Tongue (tissue), 1 donor: ENCODE measurements at regions not wholly inside any gene's neighbourhood (a gene's known extent, or its start where the extent isn't known, plus 50 kb on each side); places are given as distances from the start of the nearest gene placed in this dataset.

ENCODE experiments used
- DNase-seq: peaks from one replicate; pipeline ENCODE4 v3.0.0-alpha.2; 2015

DNA sequence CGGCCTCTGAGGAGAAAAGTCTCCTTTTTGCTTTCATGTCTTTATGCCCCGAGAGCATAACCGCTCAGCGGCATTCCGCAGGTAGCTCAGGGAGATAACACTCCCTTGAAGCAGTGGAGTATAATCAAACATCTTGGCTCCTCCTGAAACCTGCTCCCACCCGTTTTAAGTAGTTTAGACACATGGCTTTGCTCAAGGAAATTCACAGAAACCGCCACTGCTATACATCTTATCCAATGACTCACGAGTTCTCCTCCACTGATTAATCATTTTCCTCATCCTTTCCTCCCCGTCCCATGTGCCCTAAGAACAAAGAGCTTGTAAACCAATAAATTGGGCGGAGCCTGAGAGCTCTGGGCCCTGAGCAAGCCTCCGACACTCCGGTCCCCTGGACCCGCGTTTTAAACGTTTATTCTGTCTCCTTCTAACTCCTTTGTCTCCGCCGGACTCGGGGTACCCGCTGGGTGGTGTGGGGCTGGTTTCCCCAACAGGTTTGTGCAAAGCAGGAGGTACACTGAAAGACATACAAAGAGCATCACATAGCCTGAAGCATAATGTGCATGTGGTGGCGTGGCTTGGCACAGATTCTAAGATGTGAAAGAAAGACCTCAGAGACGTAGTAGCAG lies 401.2 kb downstream of the TLL1 start:
- DNase-seq = no peak

DNA sequence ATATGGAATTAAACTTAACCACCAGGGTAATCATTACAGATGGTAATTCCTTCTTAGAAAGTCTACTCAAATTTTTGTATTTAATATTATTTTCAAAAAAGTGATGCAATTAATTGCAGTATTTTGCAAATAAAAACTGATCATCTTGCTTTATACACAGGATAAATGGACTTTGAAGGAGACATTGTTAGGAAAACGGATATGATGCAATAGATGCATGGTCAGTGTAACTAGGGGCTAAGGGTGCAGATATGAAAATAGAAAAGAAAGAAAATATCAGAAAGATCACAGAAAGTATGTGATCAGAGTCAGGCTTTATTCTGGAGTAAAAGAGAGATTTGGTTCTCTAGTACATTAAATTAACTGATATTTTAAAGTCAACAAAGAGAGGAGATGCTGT lies 401.7 kb downstream of the TLL1 start:
- no peak for DNase-seq

DNA sequence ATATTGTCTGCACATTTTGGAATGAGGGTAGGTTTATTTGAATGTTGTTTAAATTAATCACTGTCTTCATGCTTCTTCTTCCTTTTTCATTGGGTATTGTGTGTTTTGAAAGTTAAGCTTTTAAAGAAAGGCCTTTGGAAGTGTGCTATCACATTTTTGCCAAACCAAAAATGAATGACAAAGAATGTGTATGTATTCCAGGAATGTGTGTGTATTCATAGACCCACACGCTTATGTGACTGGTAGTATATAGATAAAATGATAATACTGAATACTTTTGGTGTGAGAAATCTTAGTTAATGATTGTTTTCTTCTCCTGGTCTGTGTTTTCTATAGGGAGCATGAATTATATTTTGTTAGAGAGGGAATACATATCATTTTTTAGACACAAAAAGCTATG lies 404.4 kb downstream of the TLL1 start:
- no peak for DNase-seq

DNA sequence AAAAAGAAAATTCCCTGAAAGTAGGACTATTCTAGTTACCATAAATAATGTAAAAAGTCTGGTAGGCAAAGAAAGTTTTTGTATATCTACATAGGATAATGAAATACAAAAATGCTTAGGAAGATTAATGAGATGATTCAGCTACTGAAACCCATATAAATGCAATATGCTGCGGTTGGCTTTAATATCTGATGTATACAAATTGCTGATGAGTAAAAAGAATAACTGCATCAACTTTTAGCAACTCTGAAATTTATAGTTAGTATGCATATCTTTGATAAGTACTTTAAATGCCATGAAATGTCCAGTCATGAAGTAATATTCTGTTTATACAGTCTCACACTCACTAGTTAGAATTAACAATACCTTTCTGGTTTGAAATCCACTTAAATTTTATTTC lies 404.8 kb downstream of the TLL1 start:
- DNase-seq = no peak

DNA sequence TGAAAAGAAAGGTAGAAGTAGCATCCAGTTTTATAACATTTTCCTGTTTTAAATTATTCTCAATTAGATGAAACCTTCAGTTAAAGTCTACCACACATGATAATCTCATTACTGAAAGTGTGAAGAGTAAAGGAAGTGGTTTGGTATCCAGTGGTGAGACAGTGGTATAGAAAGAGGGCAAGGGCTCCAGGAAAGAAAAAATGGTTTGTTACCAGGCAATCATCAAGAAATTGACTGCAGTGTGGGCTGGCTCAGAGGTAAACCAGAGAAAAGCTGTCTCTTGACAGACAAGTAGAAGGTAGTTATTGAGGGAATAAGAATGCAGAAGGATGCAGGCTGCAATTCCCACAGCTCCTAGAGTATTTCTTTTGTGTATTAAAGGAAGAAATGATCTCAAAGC lies 406.2 kb downstream of the TLL1 start:
- no peak for DNase-seq

DNA sequence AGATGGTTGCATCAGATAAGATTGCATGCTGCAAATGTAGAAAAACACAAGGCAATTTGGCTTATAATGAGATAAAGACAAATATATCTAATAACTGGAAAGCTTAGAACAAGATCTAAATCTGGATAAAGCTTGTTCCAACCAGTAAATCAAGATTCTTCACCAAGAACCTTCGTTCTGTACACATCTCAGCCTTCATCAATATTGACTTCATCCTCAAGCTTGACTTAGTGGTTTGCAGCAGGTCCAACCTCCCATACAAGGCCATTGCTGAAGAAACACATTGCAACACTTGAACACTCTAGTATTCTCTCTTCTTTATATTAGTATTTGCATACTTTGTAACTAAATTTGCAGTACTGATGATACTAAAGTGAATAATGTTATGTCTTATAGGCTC lies 407.6 kb downstream of the TLL1 start:
- no peak for DNase-seq

DNA sequence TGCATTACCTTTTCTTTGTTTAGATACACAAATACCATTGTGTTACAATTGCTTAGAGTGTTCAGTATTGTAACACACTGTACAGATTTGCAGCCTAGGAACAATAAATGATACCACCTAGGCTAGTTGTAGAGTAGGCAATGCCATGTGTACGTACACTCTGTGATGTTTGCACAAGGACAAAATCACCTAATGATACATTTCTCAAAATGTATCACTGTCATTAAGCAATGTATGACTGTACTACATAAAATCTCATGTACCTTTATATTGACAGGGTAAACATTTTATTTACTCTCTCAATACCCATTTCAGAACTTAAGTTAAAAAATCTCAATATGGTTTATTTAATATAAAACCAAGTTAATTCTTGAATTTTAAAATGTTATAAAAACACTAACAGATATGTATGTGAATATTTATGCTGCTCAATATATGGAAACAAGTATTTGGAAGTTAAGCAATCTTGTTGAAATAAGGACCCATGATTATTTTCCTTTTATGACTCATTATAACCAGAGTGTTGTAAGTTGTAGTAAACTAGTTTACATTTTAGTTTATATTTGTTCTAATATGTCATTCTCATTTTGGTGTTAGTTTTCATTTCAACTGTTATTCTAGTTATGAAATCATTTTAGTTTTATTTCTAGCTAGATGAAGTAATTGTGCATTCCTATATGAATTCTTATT lies 409.2 kb downstream of the TLL1 start:
- DNase-seq = no peak

DNA sequence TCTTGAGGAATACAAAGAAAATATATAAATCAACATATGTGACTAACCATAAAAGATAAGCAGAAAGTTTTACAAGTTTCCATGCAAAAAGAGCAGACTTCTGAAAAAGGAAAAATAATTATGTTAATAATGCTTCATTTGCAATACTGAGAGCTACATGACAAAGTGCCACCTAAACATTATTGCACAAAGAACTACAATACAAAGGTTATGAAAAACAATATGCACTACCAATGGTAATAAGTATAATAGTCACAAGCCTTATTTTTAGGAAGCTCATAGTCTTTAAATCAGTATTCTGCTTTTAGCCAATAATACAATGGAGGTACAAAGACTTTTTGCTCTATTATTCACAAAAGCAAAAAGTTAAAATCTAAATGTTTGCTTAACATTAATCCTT lies 411.2 kb downstream of the TLL1 start:
- no peak for DNase-seq

DNA sequence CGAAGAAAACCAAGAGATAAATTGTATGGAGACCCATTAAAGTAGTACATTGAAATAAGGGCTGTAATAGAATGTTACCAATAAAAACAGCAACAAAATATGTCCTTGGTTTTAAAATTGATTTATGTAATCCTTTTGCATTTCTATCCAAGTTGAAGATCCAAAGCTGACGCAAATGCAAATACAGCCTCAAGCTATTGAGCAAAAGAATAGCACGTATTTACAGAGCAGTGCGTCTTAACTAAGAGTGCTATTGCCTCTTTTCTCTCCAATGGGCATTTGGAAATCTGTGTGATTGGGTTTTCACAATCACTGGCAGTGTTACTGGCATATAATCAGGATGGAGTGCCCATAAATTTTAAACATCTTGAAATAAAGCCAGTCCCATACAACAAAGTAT lies 417.4 kb downstream of the TLL1 start:
- no peak for DNase-seq

DNA sequence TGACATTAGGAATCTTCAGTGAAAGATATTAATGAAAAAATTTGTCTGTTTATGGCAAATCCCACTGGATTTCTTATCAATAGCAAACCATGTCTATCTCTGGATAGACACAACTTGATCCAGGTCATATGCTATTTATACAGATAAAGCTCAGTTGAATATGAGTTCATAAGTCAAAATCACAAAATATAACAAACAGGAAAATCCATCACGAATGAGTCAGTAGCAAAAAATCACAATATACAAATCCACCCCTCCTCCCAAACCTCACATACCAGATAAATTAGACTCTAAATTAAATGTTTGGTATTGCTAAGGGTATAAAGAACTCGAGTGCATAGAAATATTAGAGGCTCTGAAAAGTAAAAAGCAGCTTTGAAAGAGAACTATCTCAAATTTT lies 420.5 kb downstream of the TLL1 start:
- DNase-seq = no peak

DNA sequence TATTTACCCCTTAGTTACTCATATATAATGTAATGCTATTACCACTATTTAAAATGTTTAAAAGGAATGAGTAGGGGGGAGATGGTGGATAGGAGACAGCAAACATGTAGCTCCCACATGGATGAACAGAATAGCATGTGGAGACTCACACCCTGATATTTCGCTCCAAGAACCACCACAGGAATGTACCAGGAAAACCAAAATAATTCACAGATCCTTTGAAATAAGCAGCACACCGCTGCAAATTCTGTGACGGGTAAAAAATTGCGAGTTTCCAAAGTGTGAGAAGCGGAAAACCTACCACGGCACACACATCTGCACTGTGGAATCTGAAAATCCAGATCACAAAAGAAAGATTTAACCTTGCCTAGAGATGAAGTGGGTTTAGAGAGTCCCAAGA lies 428.2 kb downstream of the TLL1 start:
- no peak for DNase-seq

DNA sequence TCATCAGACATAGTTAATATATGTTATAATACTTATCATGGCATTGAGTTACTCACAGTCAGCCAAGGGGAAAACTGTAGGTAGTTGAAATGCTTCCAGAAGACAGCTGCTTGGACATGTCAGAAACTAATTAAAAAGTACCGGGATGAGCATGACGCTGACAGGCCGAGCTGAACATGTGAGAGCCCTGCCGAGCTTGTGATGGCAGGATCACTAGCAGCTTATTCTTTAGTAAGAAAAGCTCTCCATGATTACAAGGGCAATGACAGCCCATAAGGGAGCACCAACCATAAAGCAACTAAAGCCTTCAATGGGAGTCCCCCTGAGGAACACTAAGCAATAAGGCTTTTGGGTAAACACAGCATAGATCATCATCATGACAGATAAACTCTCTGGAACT lies 435.6 kb downstream of the TLL1 start:
- peak; percentile 49 for DNase-seq

DNA sequence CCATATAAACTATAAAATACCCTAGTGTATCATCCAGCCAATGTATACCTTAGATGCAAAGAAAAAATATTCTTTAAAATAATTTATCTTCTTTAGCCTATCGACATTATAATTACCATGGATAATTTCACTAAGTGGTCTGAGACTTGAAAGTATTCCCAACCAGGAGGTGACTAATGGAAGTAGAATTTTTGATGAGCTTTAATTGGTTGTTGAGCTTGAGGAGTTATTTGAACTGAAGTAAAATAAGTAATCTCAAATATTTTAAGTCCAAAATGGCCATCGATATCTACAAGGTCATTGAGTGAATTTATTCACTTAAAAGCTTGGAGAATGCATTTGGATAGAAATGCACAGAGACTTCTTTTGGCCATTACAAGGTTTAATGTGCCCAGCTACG lies 436.2 kb downstream of the TLL1 start:
- no peak for DNase-seq

DNA sequence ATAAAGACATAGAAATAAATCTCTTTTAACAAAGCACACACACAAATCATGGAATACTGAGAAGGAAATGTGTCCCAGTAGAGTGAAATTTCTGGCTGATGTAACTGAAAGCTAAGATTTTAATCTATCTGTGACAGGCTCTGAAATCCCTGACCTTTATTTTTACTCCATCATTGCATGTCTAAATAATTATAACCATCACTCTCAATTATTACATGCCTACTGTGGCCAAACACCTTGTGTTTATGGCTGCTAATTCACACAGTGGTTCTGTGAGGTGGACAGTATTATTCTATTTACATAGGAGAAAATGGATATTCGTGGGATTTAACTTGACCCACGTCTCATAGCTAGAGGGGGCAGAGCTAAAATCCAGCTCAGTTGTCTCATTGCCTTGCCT lies 438.1 kb downstream of the TLL1 start:
- no peak for DNase-seq

DNA sequence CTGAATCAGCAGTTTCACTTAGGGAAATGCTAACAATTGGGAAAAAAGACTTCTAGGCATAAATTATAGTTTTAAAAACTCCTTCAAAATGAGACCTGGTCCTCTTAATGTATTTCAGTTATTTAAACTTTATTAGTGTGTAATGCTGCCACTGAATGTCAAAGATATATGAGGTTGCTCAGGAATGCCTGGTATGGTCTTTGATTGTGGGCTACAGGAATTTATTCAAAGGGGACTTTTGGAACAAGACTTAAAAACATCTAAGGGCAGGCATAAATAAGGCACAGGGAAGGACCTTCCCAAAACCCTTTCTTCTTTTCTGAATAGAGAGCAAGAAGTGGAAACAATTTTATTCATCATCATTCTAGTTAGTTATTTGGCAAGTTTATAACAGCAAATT lies 439.1 kb downstream of the TLL1 start:
- no peak for DNase-seq

DNA sequence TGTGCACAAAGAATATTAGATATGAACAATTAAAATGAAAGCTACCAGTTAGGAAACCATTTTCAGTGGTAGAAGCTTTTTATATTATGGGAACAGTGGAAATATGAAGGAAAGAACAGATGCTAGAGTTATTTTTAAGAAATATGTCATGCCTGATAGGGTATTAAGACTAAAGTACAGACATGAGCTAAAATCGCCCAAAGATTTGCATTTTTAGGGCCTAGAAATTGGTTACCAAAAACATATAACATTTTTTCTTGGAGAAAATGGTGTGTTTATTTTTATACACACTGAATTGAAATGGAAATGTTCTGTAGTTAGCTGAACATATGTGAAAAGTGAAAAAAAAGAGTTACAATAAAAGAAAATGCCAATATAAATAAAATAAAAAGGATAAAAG lies 441.9 kb downstream of the TLL1 start:
- no peak for DNase-seq

DNA sequence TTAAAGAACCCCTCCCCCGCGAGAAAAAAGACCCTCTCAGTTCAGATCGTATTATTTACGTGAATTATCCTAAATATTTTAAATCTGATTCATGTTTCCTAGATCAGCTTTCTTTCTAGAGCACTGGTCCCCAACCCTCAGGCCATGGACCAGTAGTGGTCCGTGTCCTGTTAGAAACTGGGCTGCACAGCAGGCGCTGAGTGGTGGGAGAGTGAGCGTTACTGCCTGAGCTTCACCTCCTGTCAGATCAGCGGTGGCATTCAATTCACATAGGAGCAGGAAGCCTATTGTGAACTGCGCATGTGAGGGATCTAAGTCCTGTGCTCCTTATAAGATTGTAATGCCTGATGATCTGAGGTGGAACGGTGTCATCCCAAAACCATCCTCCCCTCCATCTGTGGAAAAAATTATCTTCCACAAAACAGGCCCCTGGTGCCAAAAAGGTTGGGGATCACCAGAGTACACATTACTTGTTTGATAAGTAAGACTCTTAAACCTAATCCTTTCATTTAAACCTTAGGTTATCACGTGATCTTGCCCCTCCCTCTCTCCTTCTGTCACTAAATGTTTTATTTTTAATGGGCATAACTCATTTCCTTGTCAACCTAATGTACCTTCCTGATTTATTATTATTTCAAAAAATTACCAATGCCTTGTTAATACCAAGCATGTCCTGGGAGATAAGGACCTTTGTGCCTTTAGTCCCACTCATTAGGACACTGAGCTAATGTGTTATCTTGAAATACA lies 442.9 kb downstream of the TLL1 start:
- no peak for DNase-seq

DNA sequence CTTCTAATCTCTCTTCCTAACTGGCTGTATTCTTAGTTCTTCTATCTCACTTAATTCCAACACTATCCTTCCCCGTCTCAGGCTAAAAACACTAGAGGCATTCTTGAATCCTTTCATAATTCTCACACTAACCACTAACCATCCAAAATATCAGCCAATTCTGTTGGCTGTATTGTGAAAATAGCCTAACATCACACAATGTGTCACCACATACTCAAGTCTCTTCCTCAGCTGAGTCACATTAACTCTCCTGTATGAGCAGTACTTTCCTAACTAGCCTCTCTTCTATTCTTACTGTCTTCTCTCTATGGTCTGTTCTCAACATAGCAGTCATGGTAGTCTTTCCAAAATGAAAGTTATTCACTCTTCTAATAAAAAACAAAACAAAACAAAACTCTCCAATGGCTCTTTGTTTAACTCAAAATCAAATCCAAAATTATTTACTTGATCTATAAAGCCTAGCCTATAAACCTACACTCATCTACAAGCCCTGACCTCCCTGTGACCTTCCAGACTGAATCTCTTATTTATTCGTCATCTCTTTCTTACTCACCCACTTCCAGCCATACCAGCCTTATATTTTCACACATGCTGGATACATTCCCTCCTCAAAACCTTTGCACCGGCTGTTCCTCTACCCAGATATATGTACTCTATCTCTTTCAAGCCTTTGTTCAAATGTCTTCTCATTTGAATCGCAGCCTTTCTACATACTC lies 445.9 kb downstream of the TLL1 start:
- no peak for DNase-seq

DNA sequence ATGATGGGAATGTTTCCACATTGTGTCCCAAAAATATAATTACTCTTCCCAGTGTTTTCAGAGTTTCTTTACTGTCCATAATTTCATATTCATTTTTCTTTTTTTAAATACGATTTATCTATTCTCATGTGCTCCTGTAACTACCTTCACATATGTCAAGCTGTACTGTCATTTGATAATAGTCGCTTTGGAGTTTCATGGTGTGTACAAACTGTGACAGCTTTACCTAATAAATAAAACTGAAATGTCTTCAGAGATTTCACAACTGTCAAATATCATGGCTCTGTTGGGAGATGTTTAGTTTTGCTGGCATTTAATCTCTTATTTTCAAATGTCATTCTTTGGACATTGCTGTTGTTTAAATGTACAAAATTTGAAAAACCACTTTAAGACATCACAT lies 450.2 kb downstream of the TLL1 start:
- no peak for DNase-seq

DNA sequence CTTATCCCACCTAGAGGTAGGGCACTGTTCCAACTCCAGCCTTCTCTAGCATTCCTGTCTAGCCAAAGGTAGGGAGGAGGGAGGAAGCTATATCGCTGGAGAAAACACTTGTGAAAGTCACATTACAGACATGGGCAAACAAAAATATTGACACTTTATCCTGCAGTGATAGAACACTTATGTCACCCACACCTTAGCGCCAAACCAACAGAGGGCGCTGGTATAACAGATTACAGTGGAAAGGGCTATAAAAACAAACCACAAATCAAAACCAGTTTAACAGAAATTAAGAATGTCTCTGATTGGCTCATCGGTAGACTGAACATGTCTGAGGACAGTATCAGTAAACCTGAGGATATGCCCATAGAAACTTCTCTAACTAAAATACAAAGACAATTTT lies 451.3 kb downstream of the TLL1 start:
- no peak for DNase-seq

DNA sequence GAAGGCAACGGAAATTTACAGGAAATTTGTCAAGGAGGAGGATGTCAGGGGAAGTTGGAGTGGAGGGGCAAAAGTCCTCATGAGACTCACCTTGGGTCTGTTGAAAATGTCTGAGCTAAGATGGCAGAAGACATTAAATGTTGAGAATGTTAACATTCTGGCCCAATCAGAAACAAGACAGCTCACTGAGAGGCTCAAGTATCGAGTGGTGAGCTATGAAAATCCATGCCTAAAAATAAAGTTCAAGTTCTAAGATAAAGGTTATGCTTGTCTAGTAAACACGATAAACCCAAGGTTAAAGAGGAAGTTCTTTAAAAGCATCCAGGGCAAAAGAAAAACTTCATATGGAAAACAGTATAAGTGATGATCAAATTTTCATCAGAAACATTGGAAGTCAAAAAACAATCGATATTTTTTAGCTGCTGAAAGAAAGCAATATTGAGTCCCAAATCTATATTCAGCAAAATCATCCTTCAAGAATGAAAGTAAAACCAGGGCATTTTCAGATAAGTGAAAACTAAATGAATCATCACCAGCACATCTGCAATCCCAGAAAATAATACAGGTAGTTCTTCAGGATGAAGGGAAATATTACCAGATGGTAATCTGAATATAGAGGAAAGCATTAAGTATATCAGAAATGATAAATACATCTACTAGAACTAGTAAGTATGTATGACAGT lies 462.4 kb downstream of the TLL1 start:
- DNase-seq = no peak

DNA sequence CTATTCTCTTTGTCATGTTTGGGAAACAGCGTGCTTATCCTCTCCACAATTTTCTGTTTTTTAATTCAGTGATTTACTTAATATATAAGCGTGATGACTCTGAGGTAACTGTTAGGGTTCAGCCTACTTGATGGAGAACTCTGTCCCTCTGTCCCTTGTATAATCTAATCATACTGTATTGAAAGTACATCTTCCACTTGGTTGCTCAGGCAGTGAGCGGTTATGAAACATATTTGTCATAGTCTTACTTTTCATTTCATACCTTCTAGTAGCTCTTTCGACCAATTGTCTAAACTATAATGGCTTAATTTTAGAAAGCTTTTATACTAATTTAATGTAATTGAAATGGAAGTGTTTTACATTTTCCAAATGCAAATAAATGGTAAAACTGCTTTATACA lies 469.0 kb downstream of the TLL1 start:
- no peak for DNase-seq

DNA sequence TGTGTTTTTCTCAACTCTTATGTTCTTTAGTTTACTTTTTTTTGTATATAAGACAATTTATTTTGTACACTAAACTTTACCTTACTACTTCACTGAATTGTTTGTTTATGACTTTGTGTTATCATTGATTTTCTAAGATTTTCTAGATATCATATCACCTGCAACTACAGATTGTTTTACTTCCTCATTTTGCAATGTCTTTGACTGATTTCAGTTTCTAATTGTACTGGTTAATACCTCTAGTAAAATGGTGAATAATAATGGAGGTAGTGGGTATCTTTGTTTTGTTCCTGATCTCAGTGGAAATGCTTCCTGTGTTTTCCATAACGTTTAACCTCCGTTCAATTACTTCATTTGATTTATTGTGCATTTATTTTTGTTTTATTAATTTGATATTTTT lies 490.2 kb downstream of the TLL1 start:
- DNase-seq = no peak
